ENCODE measurements at regions not wholly inside any gene's neighbourhood (a gene's known extent, or its start where the extent isn't known, plus 50 kb on each side); places are given as distances from the start of the nearest gene placed in this dataset.

DNA sequence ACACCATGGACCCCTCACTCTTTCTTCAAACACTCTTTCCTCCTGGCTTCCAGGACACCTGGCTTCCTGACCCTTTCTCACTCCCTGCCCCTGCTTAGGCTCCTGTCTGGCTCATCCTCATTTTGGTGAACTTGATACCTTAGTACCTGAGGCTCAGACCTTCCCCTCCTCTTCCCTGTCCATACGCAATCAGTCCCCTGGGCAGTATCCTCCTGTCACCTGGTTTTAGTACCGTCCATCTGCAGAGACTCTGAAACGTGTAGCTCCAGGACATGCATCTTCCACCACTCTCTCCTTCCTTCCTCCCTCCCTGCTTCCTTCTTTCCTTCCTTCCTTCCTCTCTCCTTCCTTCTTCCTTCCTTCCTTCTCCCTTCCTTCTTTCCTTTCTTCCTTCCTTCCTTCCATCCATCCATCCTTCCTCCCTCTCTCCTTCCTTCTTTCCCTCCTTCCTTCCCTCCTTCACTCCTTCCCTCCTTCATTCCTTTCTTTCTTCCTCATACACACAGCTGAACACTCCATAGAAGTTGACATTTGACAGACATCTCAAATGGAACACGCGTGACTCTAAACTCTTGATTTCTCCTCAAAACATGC, 1488.6 kb downstream of the TBC1D22A start:
- Histone ChIP-seq H3K4me3 (no peak overlapping the region), H3K9me3 (no peaks in the 10 kb centered on the region), H3K27ac (no peak overlapping the region), H3K4me1 (no peaks in the 10 kb centered on the region), H3K27me3 (peaks cover 0 to 29% (median 4%) of the 10 kb centered on the region in 9 donors), H3K36me3 (no peaks in the 10 kb centered on the region)
- DNase-seq (no peak), ATAC-seq (no peak)
- TF ChIP-seq, protein P1, sequence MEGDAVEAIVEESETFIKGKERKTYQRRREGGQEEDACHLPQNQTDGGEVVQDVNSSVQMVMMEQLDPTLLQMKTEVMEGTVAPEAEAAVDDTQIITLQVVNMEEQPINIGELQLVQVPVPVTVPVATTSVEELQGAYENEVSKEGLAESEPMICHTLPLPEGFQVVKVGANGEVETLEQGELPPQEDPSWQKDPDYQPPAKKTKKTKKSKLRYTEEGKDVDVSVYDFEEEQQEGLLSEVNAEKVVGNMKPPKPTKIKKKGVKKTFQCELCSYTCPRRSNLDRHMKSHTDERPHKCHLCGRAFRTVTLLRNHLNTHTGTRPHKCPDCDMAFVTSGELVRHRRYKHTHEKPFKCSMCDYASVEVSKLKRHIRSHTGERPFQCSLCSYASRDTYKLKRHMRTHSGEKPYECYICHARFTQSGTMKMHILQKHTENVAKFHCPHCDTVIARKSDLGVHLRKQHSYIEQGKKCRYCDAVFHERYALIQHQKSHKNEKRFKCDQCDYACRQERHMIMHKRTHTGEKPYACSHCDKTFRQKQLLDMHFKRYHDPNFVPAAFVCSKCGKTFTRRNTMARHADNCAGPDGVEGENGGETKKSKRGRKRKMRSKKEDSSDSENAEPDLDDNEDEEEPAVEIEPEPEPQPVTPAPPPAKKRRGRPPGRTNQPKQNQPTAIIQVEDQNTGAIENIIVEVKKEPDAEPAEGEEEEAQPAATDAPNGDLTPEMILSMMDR (IDR thresholded peaks at IDR 0.05): no peak
- TF ChIP-seq POLR2A (IDR thresholded peaks at IDR 0.05): no peak
- intact Hi-C loops (cut with DNase I): loop anchor here in 2 of 10 donors (5.0 to 10.0 kb wide), 2 partner anchors 56 kb away; no protein-coding TSS in a partner anchor
- 70 to 78% (median 72%) methylated on average over 5 of the region's 5 CpGs for WGBS, 4 donors

DNA sequence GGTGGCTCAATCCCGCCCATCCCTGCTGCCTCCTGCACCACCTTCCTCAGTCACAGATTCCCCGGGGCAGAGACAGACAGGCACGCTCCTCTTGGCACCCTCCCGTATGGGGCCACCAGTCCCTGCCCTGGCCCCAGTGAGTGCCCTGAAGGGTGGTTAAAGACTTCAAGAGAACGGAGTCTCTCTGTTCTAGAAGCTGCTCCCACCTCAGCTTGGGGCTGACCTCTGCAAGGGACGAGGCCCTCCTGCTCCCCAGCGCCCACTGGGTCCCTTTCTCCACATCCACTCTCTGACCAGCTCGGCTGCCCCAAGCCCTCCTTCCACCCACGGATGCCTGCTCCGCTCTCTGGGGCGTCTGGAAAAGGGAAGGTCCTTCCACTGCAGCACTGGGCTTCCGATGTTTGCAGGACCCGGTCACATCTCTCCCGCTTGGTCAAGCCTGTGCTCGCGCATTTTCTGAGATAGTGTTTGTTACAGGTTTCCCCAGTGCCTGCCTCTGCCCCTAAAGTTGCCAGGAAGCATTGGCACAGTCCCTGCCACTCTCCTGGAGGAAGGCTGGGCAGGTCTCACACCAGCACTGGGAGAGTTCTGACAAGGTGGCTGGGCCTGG, 1487.9 kb downstream of the TBC1D22A start:
- intact Hi-C loops (cut with DNase I): loop anchor here in 2 of 10 donors (5.0 to 10.0 kb wide), 2 partner anchors 56 to 57 kb away; no protein-coding TSS in a partner anchor
- Histone ChIP-seq H3K27me3 (peaks cover 0 to 26% (median 4%) of the 10 kb centered on the region in 9 donors), H3K36me3 (no peaks in the 10 kb centered on the region), H3K4me3 (no peak overlapping the region), H3K4me1 (no peaks in the 10 kb centered on the region), H3K9me3 (no peaks in the 10 kb centered on the region), H3K27ac (no peak overlapping the region)
- 72 to 74% (median 73%) methylated on average over 13 to 16 of the region's 16 CpGs for WGBS, 4 donors
- DNase-seq: no peak
- no peak for ATAC-seq
- TF ChIP-seq, protein P1 (IDR thresholded peaks at IDR 0.05): no peak
- TF ChIP-seq POLR2A (IDR thresholded peaks at IDR 0.05): no peak

DNA sequence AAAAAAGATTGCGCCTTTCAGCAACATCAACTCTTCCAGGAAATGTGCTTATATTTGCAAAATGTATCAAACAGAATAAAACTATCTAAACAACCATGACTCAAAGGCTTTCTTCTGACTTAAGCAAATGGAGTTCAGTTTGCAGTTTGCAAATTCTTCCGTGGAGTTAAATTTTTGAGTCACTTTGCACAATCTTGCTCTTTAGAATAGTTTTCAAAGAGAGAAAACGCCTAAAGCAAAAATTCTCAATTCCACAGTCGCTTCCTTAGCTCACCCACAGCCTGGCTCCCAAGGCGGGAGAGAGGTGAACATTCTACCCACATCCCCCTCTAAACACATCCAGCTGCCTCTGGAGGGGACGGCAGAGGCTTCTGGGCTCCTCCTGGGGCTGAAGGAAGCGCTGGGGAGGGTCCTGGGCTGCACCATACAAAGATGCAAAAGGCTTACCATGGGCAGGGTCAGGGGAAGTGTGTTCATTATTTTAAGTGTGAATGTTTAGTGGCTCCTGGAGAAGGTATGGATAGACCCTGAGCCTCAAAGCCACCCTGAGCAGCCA, 1487.3 kb downstream of the TBC1D22A start:
- no peak for TF ChIP-seq POLR2A (IDR thresholded peaks at IDR 0.05)
- TF ChIP-seq, protein P1 (IDR thresholded peaks at IDR 0.05): no peak
- DNase-seq (no peak), ATAC-seq (no peak)
- H3K4me3 ChIP-seq: no peak overlapping the region
- intact Hi-C loops (cut with DNase I): loop anchor here in 2 of 10 donors (5.0 to 10.0 kb wide), 2 partner anchors 55 to 58 kb away; no protein-coding TSS in a partner anchor
- no peaks in the 10 kb centered on the region for H3K4me1 ChIP-seq
- no peaks in the 10 kb centered on the region for H3K9me3 ChIP-seq
- H3K27ac ChIP-seq: no peak overlapping the region
- H3K27me3 ChIP-seq: peaks cover 0 to 20% (median 4%) of the 10 kb centered on the region in 9 donors
- H3K36me3 ChIP-seq: no peaks in the 10 kb centered on the region
- WGBS, 4 donors: 65 to 76% (median 67%) methylated on average over 7 of the region's 7 CpGs

DNA sequence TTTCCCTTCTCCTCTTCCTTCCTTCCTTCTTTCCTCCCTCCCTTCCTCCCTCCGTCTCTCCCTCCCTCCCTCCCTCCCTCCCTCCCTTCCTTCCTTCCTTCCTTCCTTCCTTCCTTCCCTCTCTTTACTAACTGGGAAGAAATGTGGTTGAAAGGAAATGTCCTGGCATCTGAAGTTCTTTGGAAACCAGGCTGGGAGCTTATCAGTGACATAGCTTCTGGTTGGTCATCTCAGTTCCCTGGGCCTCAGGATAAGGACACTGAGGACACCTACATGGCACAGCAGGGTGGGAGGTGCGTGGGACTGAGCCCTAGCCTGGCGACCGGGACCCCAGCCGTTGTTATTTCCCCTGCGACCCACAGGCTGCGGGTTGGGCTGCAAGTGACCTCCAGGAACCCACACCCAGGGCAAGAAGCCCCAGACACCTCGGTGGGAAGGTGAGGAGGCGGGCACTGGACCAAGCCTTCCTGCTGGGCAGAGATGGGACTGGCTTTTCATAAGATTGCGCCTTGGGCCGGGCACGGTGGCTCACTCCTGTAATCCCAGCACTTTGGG, 1486.5 kb downstream of the TBC1D22A start:
- H3K27me3 ChIP-seq: peaks cover 0 to 12% (median 4%) of the 10 kb centered on the region in 9 donors
- no peaks in the 10 kb centered on the region for H3K4me1 ChIP-seq
- H3K9me3 ChIP-seq: no peaks in the 10 kb centered on the region
- H3K27ac ChIP-seq: no peak overlapping the region
- DNase-seq (no peak), ATAC-seq (no peak)
- TF ChIP-seq POLR2A (IDR thresholded peaks at IDR 0.05): no peak
- H3K36me3 ChIP-seq: no peaks in the 10 kb centered on the region
- intact Hi-C loops (cut with DNase I): no loop called here
- WGBS, 4 donors: 57 to 83% (median 61%) methylated on average over 8 to 12 of the region's 12 CpGs
- no peak overlapping the region for H3K4me3 ChIP-seq

Data from heart left ventricle (tissue), 16 donors.